B cell (primary cell): ENCODE measurements at regions not wholly inside any gene's neighbourhood (a gene's known extent, or its start where the extent isn't known, plus 50 kb on each side); places are given as distances from the start of the nearest gene placed in this dataset. TPM values are rescaled to one million over a fixed set of nuclear protein-coding genes. Genes with fewer than 3 reads are reported as not detected.

ENCODE experiments used
- small RNA-seq: library from RNA; depleted of rRNA; stranded (forward); fragments of <200 nt; gene quantifications from one replicate; pipeline ENCODE3, GENCODE V24; 2012; ENCODE audit warnings: low replicate concordance, low read depth; ENCODE audit not compliant: insufficient read length

Small RNAs in the stretch of these regions (small RNA-seq; reads per million reads assigned to genes)
- gene RNU6-753P = not detected
